Spinal cord (tissue), 9 donors: ENCODE measurements at regions not wholly inside any gene's neighbourhood (a gene's known extent, or its start where the extent isn't known, plus 50 kb on each side); places are given as distances from the start of the nearest gene placed in this dataset.

Experiments
- DNase-seq, 6 donors: peaks; one replicate each; pipeline versions ENCODE4 v3.0.0 to v3.0.0-alpha.2; 2013 to 2015; ENCODE audit warnings: low spot score in 6 of 6, low read depth in 4 of 6
- H3K27ac ChIP-seq: one replicate; pipeline ENCODE4 v1.5.1; 2013; ENCODE audit warnings: low read depth, low read length, control low read depth
- H3K27me3 ChIP-seq: one replicate; pipeline ENCODE4 v1.6.1; 2013; ENCODE audit warnings: low read length; ENCODE audit not compliant: control insufficient read depth, insufficient read depth
- H3K36me3 ChIP-seq: one replicate; pipeline ENCODE4 v1.6.1; 2013; ENCODE audit warnings: low read length; ENCODE audit not compliant: control insufficient read depth, insufficient read depth
- H3K4me1 ChIP-seq: one replicate; pipeline ENCODE4 v1.6.1; 2013; ENCODE audit warnings: low read length; ENCODE audit not compliant: control insufficient read depth, insufficient read depth
- H3K4me3 ChIP-seq: one replicate; pipeline ENCODE4 v1.5.1; 2013; ENCODE audit warnings: low read depth, low read length, control low read depth
- H3K9me3 ChIP-seq: one replicate; pipeline ENCODE4 v1.6.1; 2013; ENCODE audit warnings: low read length; ENCODE audit not compliant: control insufficient read depth, insufficient read depth
- WGBS: methylation state at CpG from one replicate; pipeline ENCODE4 v1.1.5; 2013; ENCODE audit warnings: missing lambda C conversion rate; ENCODE audit not compliant: insufficient coverage; 5-methylcytosine and 5-hydroxymethylcytosine counted together
- donor health status: healthy.

- H3K9me3 ChIP-seq: no peaks in the 10 kb centered on the region
- no peaks in the 10 kb centered on the region for H3K4me1 ChIP-seq
- WGBS: 61% methylated on average over 4 of the region's 5 CpGs
- H3K36me3 ChIP-seq: no peaks in the 10 kb centered on the region
- no peak overlapping the region for H3K27ac ChIP-seq
- H3K27me3 ChIP-seq: no peaks in the 10 kb centered on the region
- no peak for DNase-seq
- H3K4me3 ChIP-seq: no peak overlapping the region
These were observed 639.6 kb downstream of the IQCM start for GRCh38 chr4:149176039-149176438.

- H3K9me3 ChIP-seq: no peaks in the 10 kb centered on the region
- no peaks in the 10 kb centered on the region for H3K27me3 ChIP-seq
- H3K36me3 ChIP-seq: no peaks in the 10 kb centered on the region
- no peak overlapping the region for H3K27ac ChIP-seq
- WGBS: 86% methylated on average over 3 of the region's 5 CpGs
- H3K4me3 ChIP-seq: no peak overlapping the region
- no peak for DNase-seq
- no peaks in the 10 kb centered on the region for H3K4me1 ChIP-seq
These were observed 640.1 kb downstream of the IQCM start for GRCh38 chr4:149175549-149175948.

GRCh38 chr4:149173241-149174013, 642.2 kb downstream of the IQCM start:
- no peak for DNase-seq
- H3K36me3 ChIP-seq: no peaks in the 10 kb centered on the region
- H3K9me3 ChIP-seq: no peaks in the 10 kb centered on the region
- H3K4me3 ChIP-seq: no peak overlapping the region
- no peaks in the 10 kb centered on the region for H3K27me3 ChIP-seq
- whole genome bisulfite sequencing: 100% methylated on average over 1 of the region's 6 CpGs
- H3K27ac ChIP-seq: no peak overlapping the region
- H3K4me1 ChIP-seq: no peaks in the 10 kb centered on the region

GRCh38 chr4:149168645-149169044, 647.0 kb downstream of the IQCM start:
- DNase-seq: no peak
- no peak overlapping the region for H3K27ac ChIP-seq
- no CpG with 5 or more reads among the region's 2 CpGs for WGBS
- no peaks in the 10 kb centered on the region for H3K9me3 ChIP-seq
- H3K4me1 ChIP-seq: no peaks in the 10 kb centered on the region
- no peaks in the 10 kb centered on the region for H3K27me3 ChIP-seq
- no peaks in the 10 kb centered on the region for H3K36me3 ChIP-seq
- no peak overlapping the region for H3K4me3 ChIP-seq

- Histone ChIP-seq H3K4me3 (no peak overlapping the region), H3K36me3 (no peaks in the 10 kb centered on the region), H3K27ac (no peak overlapping the region), H3K4me1 (no peaks in the 10 kb centered on the region), H3K9me3 (no peaks in the 10 kb centered on the region), H3K27me3 (no peaks in the 10 kb centered on the region)
- WGBS: no CpG with 5 or more reads among the region's 2 CpGs
- DNase-seq: peak in 1 of 6 donors; percentile 62
These were observed 648.8 kb downstream of the IQCM start for GRCh38 chr4:149166876-149167275.

- no CpG with 5 or more reads among the region's 1 CpG for WGBS
- Histone ChIP-seq H3K9me3 (no peaks in the 10 kb centered on the region), H3K4me1 (no peaks in the 10 kb centered on the region), H3K4me3 (no peak overlapping the region), H3K27me3 (no peaks in the 10 kb centered on the region), H3K36me3 (no peaks in the 10 kb centered on the region), H3K27ac (no peak overlapping the region)
- DNase-seq: no peak
These were observed 649.3 kb downstream of the IQCM start for GRCh38 chr4:149166365-149166764.

GRCh38 chr4:149164282-149164681, 651.4 kb downstream of the IQCM start:
- no CpG with 5 or more reads among the region's 3 CpGs for WGBS

GRCh38 chr4:149161247-149161646, 654.4 kb downstream of the IQCM start:
- Histone ChIP-seq H3K36me3 (no peaks in the 10 kb centered on the region), H3K4me1 (no peaks in the 10 kb centered on the region), H3K9me3 (no peaks in the 10 kb centered on the region), H3K27me3 (no peaks in the 10 kb centered on the region), H3K4me3 (no peak overlapping the region), H3K27ac (no peak overlapping the region)
- DNase-seq: no peak

More at GRCh38 chr4:149164282-149164681, 651.4 kb downstream of the IQCM start:
- H3K27ac ChIP-seq: no peak overlapping the region
- H3K4me1 ChIP-seq: no peaks in the 10 kb centered on the region
- no peaks in the 10 kb centered on the region for H3K27me3 ChIP-seq
- no peaks in the 10 kb centered on the region for H3K9me3 ChIP-seq
- no peak for DNase-seq
- H3K4me3 ChIP-seq: no peak overlapping the region
- H3K36me3 ChIP-seq: no peaks in the 10 kb centered on the region

GRCh38 chr4:149160370-149160769, 655.3 kb downstream of the IQCM start:
- Histone ChIP-seq H3K4me1 (no peaks in the 10 kb centered on the region), H3K9me3 (no peaks in the 10 kb centered on the region), H3K27me3 (no peaks in the 10 kb centered on the region), H3K36me3 (no peaks in the 10 kb centered on the region), H3K27ac (no peak overlapping the region), H3K4me3 (no peak overlapping the region)
- WGBS: no CpG with 5 or more reads among the region's 2 CpGs
- DNase-seq: no peak

- H3K4me3 ChIP-seq: no peak overlapping the region
- no peaks in the 10 kb centered on the region for H3K36me3 ChIP-seq
These were observed 656.8 kb downstream of the IQCM start for GRCh38 chr4:149158817-149159216.

More at GRCh38 chr4:149158817-149159216, 656.8 kb downstream of the IQCM start:
- H3K27ac ChIP-seq: no peak overlapping the region
- no peaks in the 10 kb centered on the region for H3K4me1 ChIP-seq
- H3K27me3 ChIP-seq: no peaks in the 10 kb centered on the region
- no peaks in the 10 kb centered on the region for H3K9me3 ChIP-seq
- DNase-seq: no peak
- WGBS: no CpG with 5 or more reads among the region's 3 CpGs
